ENCODE measurements at regions not wholly inside any gene's neighbourhood (a gene's known extent, or its start where the extent isn't known, plus 50 kb on each side); places are given as distances from the start of the nearest gene placed in this dataset.

- ATAC-seq (no peak), DNase-seq (no peak)
- Histone ChIP-seq H3K9me3 (no peaks in the 10 kb centered on the region), H3K4me3 (no peak overlapping the region), H3K36me3 (ENCODE audit: low read depth) (no peaks in the 10 kb centered on the region), H3K4me1 (ENCODE audit: low read depth) (no peaks in the 10 kb centered on the region)
- TF ChIP-seq CTCF (IDR thresholded peaks at IDR 0.05), result no peak
- intact Hi-C loops (cut with DNase I, micrococcal nuclease), result no loop called here
These were observed 696.7 kb downstream of the SQOR start for GRCh38 chr15:46331546-46331945.

GRCh38 chr15:46343196-46343935, 708.5 kb downstream of the SQOR start:
- no peaks in the 10 kb centered on the region for H3K36me3 ChIP-seq (ENCODE audit: low read depth)
- no peak for TF ChIP-seq CTCF (IDR thresholded peaks at IDR 0.05)
- H3K4me3 ChIP-seq, result no peak overlapping the region
- DNase-seq, result no peak
- ATAC-seq, result no peak
- intact Hi-C loops (cut with DNase I, micrococcal nuclease), result no loop called here
- no peaks in the 10 kb centered on the region for H3K9me3 ChIP-seq
- H3K4me1 ChIP-seq (ENCODE audit: low read depth), result no peaks in the 10 kb centered on the region

- no peak for DNase-seq
- no peak for TF ChIP-seq CTCF (IDR thresholded peaks at IDR 0.05)
- no peaks in the 10 kb centered on the region for H3K9me3 ChIP-seq
- intact Hi-C loops (cut with DNase I, micrococcal nuclease), result no loop called here
- H3K4me1 ChIP-seq (ENCODE audit: low read depth), result no peaks in the 10 kb centered on the region
- ATAC-seq, result no peak
- no peak overlapping the region for H3K4me3 ChIP-seq
- no peaks in the 10 kb centered on the region for H3K36me3 ChIP-seq (ENCODE audit: low read depth)
These were observed 709.4 kb downstream of the SQOR start for GRCh38 chr15:46344115-46344724.

DNA sequence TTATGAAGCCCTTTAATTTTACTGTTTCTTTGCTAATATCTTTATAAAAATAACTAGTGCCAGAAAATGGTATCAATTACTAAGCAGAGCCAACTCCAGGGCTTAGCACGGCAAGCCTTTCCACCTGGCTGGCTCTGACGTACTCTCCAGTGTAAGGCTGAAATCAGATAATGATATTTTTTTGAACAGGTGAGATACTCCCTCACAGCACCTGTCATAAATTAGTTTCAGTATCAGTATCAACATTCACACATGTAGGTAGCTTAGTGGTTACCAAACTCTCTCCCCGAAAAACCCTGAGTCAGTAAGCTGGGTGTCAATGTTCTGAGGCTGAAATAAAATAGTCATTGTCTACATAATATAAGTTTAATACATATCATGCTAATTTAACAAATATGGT, 710.1 kb downstream of the SQOR start:
- no peak for DNase-seq
- no peak overlapping the region for H3K4me3 ChIP-seq

DNA sequence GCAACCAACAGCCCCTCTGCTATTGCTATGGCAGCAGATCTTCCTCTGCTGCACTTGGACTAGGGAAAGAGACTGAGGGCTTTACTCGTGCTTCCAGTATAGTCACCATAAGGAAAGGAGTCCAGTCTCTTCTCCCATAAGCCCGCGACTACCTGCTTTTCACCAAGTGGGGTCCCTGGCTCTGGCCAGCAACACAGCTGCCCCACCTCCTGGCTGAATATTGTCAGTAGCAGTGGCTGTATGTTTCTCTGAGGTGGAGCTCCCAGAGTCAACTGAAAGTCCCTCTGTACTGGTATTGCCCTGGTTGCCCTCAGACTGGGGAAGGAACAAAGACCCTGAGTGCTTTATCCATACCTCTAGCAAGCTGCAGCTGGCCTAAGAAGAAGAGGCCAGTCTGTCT, 719.6 kb downstream of the SQOR start:
- intact Hi-C loops (cut with DNase I, micrococcal nuclease), result no loop called here
- TF ChIP-seq CTCF (IDR thresholded peaks at IDR 0.05), result no peak
- H3K36me3 ChIP-seq (ENCODE audit: low read depth), result no peaks in the 10 kb centered on the region
- ATAC-seq, result no peak
- H3K4me1 ChIP-seq (ENCODE audit: low read depth), result no peaks in the 10 kb centered on the region
- no peak overlapping the region for H3K4me3 ChIP-seq
- DNase-seq, result no peak
- no peaks in the 10 kb centered on the region for H3K9me3 ChIP-seq

More for the DNA sequence above, 710.1 kb downstream of the SQOR start:
- ATAC-seq, result no peak
- Histone ChIP-seq H3K4me1 (ENCODE audit: low read depth) (no peaks in the 10 kb centered on the region), H3K9me3 (no peaks in the 10 kb centered on the region), H3K36me3 (ENCODE audit: low read depth) (no peaks in the 10 kb centered on the region)
- no peak for TF ChIP-seq CTCF (IDR thresholded peaks at IDR 0.05)
- intact Hi-C loops (cut with DNase I, micrococcal nuclease), result no loop called here
